Thoracic aorta (tissue), 2 donors: ENCODE measurements at regions not wholly inside any gene's neighbourhood (a gene's known extent, or its start where the extent isn't known, plus 50 kb on each side); places are given as distances from the start of the nearest gene placed in this dataset.

Experiments used
- ATAC-seq: fragments of 150-250 bp; one replicate; pipeline ENCODE4 v1.8.0; 2017; ENCODE audit warnings: low read depth; ENCODE audit not compliant: insufficient number of reproducible peaks, low FRiP score
- DNase-seq: peaks from one replicate; pipeline ENCODE4 v3.0.0-alpha.2; 2020; ENCODE audit warnings: low spot score
- H3K27ac ChIP-seq, 2 donors: fragments of 200-600 bp; sonication (generic); 1 replicate in 1 of 2; 2 replicates in 1 of 2; pipeline ENCODE4 v1.5.1; 2016; ENCODE audit warnings: mild to moderate bottlenecking in 2 of 2, moderate library complexity in 2 of 2
- H3K27me3 ChIP-seq: fragments of 200-600 bp; sonication (generic); replicated peaks from 2 replicates; pipeline ENCODE4 v1.6.0; 2016; ENCODE audit warnings: mild to moderate bottlenecking; ENCODE audit not compliant: insufficient read depth
- H3K36me3 ChIP-seq: fragments of 200-600 bp; sonication (generic); one replicate; pipeline ENCODE4 v1.5.1; 2016
- H3K4me1 ChIP-seq, 2 donors: fragments of 200-600 bp; sonication (generic); 1 replicate in 1 of 2; 2 replicates in 1 of 2; pipeline versions ENCODE4 v1.5.1 to v1.6.0; 2016; ENCODE audit warnings: low read depth in 2 of 2, mild to moderate bottlenecking in 1 of 2; ENCODE audit not compliant: control insufficient read depth in 1 of 2
- H3K4me3 ChIP-seq: fragments of 200-600 bp; sonication (generic); 2 replicates; pipeline ENCODE4 v1.5.1; 2016; ENCODE audit warnings: mild to moderate bottlenecking
- H3K9me3 ChIP-seq: fragments of 200-600 bp; sonication (generic); 2 replicates; pipeline ENCODE4 v1.5.1; 2016
- TF ChIP-seq, protein P1 (sequence below): fragments of 200-600 bp; sonication (generic); IDR thresholded peaks from one replicate; pipeline ENCODE4 v1.5.1; 2019; ENCODE audit warnings: antibody characterized with exemption

DNA sequence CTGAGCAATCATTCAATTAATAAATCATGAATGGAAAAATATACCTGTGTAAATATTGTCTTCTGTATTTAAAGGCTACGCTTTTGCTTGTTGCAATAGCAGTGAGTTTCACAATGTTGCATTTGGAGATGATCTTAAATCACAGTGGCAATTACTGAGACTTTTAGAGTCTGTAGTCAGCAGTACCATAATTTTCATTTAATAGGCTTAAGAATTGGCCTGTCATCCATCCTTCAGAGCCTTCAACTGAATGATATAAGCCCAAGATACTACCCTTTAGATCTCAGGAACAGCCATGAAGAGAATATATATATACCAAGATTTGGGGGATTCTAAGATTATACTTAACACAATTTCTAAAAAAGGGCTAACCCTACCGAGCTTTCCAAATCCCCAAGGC is 458.1 kb downstream of the GBE1 start:
- ATAC-seq (no peak), DNase-seq (no peak)
- TF ChIP-seq, protein P1, sequence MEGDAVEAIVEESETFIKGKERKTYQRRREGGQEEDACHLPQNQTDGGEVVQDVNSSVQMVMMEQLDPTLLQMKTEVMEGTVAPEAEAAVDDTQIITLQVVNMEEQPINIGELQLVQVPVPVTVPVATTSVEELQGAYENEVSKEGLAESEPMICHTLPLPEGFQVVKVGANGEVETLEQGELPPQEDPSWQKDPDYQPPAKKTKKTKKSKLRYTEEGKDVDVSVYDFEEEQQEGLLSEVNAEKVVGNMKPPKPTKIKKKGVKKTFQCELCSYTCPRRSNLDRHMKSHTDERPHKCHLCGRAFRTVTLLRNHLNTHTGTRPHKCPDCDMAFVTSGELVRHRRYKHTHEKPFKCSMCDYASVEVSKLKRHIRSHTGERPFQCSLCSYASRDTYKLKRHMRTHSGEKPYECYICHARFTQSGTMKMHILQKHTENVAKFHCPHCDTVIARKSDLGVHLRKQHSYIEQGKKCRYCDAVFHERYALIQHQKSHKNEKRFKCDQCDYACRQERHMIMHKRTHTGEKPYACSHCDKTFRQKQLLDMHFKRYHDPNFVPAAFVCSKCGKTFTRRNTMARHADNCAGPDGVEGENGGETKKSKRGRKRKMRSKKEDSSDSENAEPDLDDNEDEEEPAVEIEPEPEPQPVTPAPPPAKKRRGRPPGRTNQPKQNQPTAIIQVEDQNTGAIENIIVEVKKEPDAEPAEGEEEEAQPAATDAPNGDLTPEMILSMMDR, result no peak
- Histone ChIP-seq H3K9me3 (no peaks in the 10 kb centered on the region), H3K27ac (no peak overlapping the region), H3K4me1 (no peaks in the 10 kb centered on the region), H3K36me3 (no peaks in the 10 kb centered on the region), H3K4me3 (no peak overlapping the region), H3K27me3 (no peaks in the 10 kb centered on the region)

DNA sequence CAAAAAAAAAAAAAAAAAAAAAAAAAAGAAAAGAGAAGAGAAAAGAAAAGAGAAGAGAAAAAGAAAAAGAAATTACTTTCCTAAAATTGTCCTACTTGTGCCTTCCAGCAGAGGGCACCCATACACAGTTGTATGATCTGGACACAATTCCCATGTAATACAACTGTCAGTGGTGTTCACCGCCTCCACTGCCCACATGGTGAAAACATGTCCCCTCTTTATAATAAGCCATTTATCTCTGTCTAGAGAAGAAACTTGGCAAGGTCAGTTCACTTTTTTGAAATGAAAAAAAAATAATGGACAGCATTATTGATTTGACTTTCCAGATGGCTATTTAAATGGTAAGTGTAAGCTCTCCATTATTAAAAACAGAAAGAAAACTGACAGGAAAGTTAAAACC is 459.4 kb downstream of the GBE1 start:
- no peak overlapping the region for H3K4me3 ChIP-seq
- ATAC-seq, result no peak
- no peaks in the 10 kb centered on the region for H3K9me3 ChIP-seq
- TF ChIP-seq, protein P1, result peak; percentile 36
- no peaks in the 10 kb centered on the region for H3K4me1 ChIP-seq
- no peak overlapping the region for H3K27ac ChIP-seq
- no peak for DNase-seq
- H3K36me3 ChIP-seq, result no peaks in the 10 kb centered on the region
- no peaks in the 10 kb centered on the region for H3K27me3 ChIP-seq

DNA sequence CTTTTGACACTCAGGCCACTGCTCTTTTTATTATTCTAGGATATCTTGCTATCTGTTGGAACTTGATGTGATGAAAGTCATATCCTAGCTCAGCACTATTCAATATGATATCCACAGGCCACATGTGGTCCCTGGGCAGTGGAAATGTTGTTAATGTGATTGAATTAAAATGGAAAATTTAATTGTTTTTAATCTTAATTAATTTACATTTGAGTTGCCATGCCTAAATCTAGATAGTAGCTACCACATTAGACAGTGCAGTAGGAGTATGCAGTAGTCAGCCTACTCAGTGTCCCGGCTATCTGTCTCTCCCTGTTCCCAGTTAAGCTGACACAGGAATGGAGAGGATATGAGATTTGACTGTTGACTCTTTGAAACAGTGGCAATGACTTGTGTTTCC is 460.2 kb downstream of the GBE1 start:
- H3K36me3 ChIP-seq, result no peaks in the 10 kb centered on the region
- H3K27me3 ChIP-seq, result no peaks in the 10 kb centered on the region
- ATAC-seq (no peak), DNase-seq (no peak)
- H3K9me3 ChIP-seq, result no peaks in the 10 kb centered on the region
- no peak overlapping the region for H3K4me3 ChIP-seq
- TF ChIP-seq, protein P1, result no peak
- no peak overlapping the region for H3K27ac ChIP-seq
- no peaks in the 10 kb centered on the region for H3K4me1 ChIP-seq

DNA sequence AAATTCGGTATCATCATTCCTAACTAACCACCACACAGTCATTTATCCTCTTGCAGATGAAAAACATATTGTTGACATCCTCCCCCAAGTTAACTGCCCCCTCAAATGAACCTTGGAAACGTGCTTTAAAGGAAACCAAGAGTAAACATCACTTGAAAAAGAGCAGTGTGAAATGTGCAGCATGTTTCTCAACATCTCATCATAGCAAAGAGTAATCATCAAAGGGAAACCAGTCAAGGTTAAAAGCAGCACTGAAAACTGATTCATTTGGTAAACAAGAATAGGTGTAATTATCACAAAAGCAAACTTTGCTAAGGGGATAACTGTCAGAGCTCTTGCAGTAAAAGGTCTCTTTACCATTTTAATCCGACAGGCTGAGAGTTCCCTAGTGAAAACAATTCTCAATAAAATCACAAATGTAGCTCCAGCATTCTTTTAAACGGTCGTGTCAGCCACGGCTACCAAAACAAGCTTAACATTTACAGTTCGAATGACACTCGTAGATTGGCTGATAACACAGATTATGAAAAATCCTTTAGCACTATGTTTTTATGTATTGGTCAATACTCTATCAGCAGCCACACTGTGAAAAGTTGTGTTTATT is 461.0 kb downstream of the GBE1 start:
- H3K4me1 ChIP-seq, result no peaks in the 10 kb centered on the region
- ATAC-seq (no peak), DNase-seq (no peak)
- H3K36me3 ChIP-seq, result no peaks in the 10 kb centered on the region
- no peak overlapping the region for H3K27ac ChIP-seq
- TF ChIP-seq, protein P1, result no peak
- no peak overlapping the region for H3K4me3 ChIP-seq
- H3K9me3 ChIP-seq, result no peaks in the 10 kb centered on the region
- no peaks in the 10 kb centered on the region for H3K27me3 ChIP-seq

DNA sequence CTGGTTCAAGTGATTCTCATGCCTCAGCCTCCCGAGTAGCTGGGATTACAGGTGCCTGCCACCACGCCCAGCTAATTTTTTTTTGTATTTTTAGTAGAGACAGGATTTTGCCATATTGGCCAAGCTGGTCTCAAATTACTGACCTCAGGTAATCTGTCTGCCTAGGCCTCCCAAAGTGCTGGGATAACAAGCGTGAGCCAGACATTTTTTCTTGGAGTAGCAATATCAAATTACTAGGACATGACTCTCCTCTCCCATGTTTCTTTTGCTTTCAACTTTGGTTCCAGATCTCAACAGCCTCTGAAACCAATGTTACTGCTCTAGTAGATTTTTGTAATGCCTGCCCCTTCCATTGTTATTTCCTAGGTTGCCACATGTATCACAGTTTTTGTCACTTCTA is 462.0 kb downstream of the GBE1 start:
- TF ChIP-seq, protein P1, result no peak
- H3K4me3 ChIP-seq, result no peak overlapping the region
- DNase-seq (no peak), ATAC-seq (no peak)
- H3K27me3 ChIP-seq, result no peaks in the 10 kb centered on the region
- H3K4me1 ChIP-seq, result no peaks in the 10 kb centered on the region
- no peaks in the 10 kb centered on the region for H3K9me3 ChIP-seq
- no peak overlapping the region for H3K27ac ChIP-seq
- H3K36me3 ChIP-seq, result no peaks in the 10 kb centered on the region
